ENCODE measurements at regions not wholly inside any gene's neighbourhood (a gene's known extent, or its start where the extent isn't known, plus 50 kb on each side); places are given as distances from the start of the nearest gene placed in this dataset.

DNA sequence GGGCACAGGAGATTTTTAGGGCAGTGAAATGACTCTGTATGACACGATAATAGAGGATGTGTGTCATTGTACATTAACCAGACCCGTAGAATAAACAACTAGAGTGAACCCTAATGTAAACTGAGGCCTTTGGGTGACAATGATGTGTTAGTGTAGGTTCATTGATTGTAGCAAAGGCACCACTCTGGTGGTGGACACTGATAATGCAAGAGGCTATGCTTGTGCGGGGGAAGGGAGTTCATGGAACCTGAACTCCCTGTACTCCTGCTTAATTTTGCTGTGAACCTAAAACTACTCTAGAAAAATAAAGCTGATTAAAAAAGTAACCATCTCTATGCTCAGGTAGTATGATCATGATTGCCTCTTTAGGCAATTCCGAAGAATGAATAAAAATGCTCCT, 96.3 kb upstream of the VIPR2 start:
- Histone ChIP-seq H3K9ac (no peak overlapping the region), H3K79me2 (ENCODE audit: insufficient read depth, low read depth) (no peaks in the 10 kb centered on the region), H3K36me3 (ENCODE audit: insufficient read depth) (no peaks in the 10 kb centered on the region), H3K27ac (no peak overlapping the region), H2AFZ (ENCODE audit: low read depth) (no peak overlapping the region), H4K20me1 (ENCODE audit: insufficient read depth) (no peaks in the 10 kb centered on the region), H3K4me2 (no peak overlapping the region), H3K4me3 (IDR thresholded peaks at IDR 0.05; ENCODE audit: insufficient read depth, low read depth, low read length) (no peak overlapping the region), H3K4me1 (ENCODE audit: low read depth, poor library complexity, severe bottlenecking) (no peaks in the 10 kb centered on the region), H3K27me3 (ENCODE audit: insufficient read depth, low read depth) (no peaks in the 10 kb centered on the region)
- TF ChIP-seq, protein P1, sequence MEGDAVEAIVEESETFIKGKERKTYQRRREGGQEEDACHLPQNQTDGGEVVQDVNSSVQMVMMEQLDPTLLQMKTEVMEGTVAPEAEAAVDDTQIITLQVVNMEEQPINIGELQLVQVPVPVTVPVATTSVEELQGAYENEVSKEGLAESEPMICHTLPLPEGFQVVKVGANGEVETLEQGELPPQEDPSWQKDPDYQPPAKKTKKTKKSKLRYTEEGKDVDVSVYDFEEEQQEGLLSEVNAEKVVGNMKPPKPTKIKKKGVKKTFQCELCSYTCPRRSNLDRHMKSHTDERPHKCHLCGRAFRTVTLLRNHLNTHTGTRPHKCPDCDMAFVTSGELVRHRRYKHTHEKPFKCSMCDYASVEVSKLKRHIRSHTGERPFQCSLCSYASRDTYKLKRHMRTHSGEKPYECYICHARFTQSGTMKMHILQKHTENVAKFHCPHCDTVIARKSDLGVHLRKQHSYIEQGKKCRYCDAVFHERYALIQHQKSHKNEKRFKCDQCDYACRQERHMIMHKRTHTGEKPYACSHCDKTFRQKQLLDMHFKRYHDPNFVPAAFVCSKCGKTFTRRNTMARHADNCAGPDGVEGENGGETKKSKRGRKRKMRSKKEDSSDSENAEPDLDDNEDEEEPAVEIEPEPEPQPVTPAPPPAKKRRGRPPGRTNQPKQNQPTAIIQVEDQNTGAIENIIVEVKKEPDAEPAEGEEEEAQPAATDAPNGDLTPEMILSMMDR (conservative IDR thresholded peaks at IDR 0.05; ENCODE audit: low read depth, low read length), result no peak

DNA sequence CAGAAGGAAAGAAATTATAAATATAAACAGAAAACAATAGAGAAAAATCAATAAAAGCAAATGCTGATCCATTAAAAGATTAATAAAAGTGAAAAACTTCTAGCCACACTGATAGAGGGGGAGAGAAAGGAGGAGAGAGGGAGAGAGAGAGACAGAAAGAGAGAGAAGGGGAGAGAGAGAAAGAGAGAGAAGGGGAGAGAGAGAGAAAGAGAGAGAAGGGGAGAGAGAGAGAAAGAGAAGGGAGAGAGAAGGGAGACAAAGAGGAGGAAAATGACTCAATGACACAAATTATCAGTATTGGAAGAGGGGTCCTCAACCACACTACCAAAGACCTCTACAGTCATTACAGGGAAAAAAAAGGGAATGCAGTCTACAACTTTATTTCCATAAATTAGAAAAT, 94.4 kb upstream of the VIPR2 start:
- Histone ChIP-seq H4K20me1 (ENCODE audit: insufficient read depth) (no peaks in the 10 kb centered on the region), H3K36me3 (ENCODE audit: insufficient read depth) (no peaks in the 10 kb centered on the region), H3K27me3 (ENCODE audit: insufficient read depth, low read depth) (no peaks in the 10 kb centered on the region), H3K4me3 (IDR thresholded peaks at IDR 0.05; ENCODE audit: insufficient read depth, low read depth, low read length) (no peak overlapping the region), H3K4me1 (ENCODE audit: low read depth, poor library complexity, severe bottlenecking) (no peaks in the 10 kb centered on the region), H3K4me2 (no peak overlapping the region), H3K79me2 (ENCODE audit: insufficient read depth, low read depth) (no peaks in the 10 kb centered on the region), H3K9ac (no peak overlapping the region), H2AFZ (ENCODE audit: low read depth) (no peak overlapping the region), H3K27ac (no peak overlapping the region)
- TF ChIP-seq, protein P1 (conservative IDR thresholded peaks at IDR 0.05; ENCODE audit: low read depth, low read length), result no peak

GRCh38 chr7:159238541-159238940, 93.9 kb upstream of the VIPR2 start:
- Histone ChIP-seq H3K36me3 (ENCODE audit: insufficient read depth) (no peaks in the 10 kb centered on the region), H3K79me2 (ENCODE audit: insufficient read depth, low read depth) (no peaks in the 10 kb centered on the region), H4K20me1 (ENCODE audit: insufficient read depth) (no peaks in the 10 kb centered on the region), H3K27me3 (ENCODE audit: insufficient read depth, low read depth) (no peaks in the 10 kb centered on the region), H3K4me1 (ENCODE audit: low read depth, poor library complexity, severe bottlenecking) (no peaks in the 10 kb centered on the region), H3K4me3 (IDR thresholded peaks at IDR 0.05; ENCODE audit: insufficient read depth, low read depth, low read length) (no peak overlapping the region), H3K27ac (no peak overlapping the region), H2AFZ (ENCODE audit: low read depth) (no peak overlapping the region), H3K9ac (no peak overlapping the region), H3K4me2 (no peak overlapping the region)
- TF ChIP-seq, protein P1 (conservative IDR thresholded peaks at IDR 0.05; ENCODE audit: low read depth, low read length), result no peak

DNA sequence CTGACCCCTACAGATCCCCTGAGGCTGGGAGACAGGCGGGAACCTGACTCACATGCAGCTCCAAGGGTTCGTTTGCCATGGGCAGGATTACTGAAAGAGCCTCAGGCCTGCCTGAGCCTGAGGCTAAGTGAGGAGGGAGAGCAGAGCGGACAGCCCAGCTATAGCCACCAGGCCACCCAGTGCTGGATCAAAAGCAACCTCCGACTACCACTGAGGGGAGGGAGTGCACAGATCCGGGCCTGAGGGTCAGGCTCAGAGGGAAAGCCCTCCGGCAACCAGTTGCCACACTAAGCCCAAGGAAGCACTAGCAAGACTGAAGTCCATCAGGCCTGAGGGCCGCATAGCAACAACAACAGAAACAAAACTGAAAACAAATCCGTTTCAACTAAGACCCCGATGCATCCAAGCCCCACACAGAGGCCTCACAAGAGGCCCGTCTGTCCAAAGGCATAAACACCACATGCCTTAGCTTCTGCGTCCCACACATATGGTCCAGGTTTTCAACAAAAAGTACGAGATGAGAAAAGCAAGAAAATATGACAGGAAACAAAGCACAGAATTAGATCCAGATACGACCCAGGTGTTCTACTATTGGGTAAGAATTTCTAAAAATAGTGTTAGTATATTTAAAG, 92.5 kb upstream of the VIPR2 start:
- H3K4me2 ChIP-seq, result no peak overlapping the region
- TF ChIP-seq, protein P1 (conservative IDR thresholded peaks at IDR 0.05; ENCODE audit: low read depth, low read length), result no peak

More for the DNA sequence above, 92.5 kb upstream of the VIPR2 start:
- Histone ChIP-seq H3K27me3 (ENCODE audit: insufficient read depth, low read depth) (no peaks in the 10 kb centered on the region), H3K9ac (no peak overlapping the region), H2AFZ (ENCODE audit: low read depth) (no peak overlapping the region), H4K20me1 (ENCODE audit: insufficient read depth) (no peaks in the 10 kb centered on the region), H3K79me2 (ENCODE audit: insufficient read depth, low read depth) (no peaks in the 10 kb centered on the region), H3K4me3 (IDR thresholded peaks at IDR 0.05; ENCODE audit: insufficient read depth, low read depth, low read length) (no peak overlapping the region), H3K4me1 (ENCODE audit: low read depth, poor library complexity, severe bottlenecking) (no peaks in the 10 kb centered on the region), H3K27ac (no peak overlapping the region), H3K36me3 (ENCODE audit: insufficient read depth) (no peaks in the 10 kb centered on the region)
